CD4-positive, alpha-beta memory T cell (primary cell): ENCODE measurements at regions not wholly inside any gene's neighbourhood (a gene's known extent, or its start where the extent isn't known, plus 50 kb on each side); places are given as distances from the start of the nearest gene placed in this dataset.

ENCODE experiments used
- CTCF ChIA-PET: fragments of 350-600 bp; sonication (Branson Sonifier 250); formaldehyde crosslinking; loops from one replicate; lab custom pipeline; 2021; ENCODE audit warnings: inconsistent platforms; ENCODE audit not compliant: partially characterized antibody; lab: Charles Lee
- POLR2A ChIA-PET: fragments of 350-600 bp; sonication (Branson Sonifier 250); formaldehyde crosslinking; loops from one replicate; lab custom pipeline; 2021; ENCODE audit not compliant: partially characterized antibody; lab: Charles Lee
- DNase-seq, 5 donors: peaks; one replicate each; pipeline versions ENCODE4 v3.0.0 to v3.0.0-alpha.2; 2020 to 2022; ENCODE audit warnings: mixed read lengths in 1 of 5
- H3K27ac ChIP-seq: one replicate; pipeline ENCODE4 v1.7.0; 2013; ENCODE audit warnings: low read depth, low read length
- H3K27me3 ChIP-seq: 2 replicates; pipeline ENCODE4 v1.7.0; 2013; ENCODE audit warnings: mild to moderate bottlenecking, low read length, moderate library complexity; ENCODE audit not compliant: insufficient read depth
- H3K36me3 ChIP-seq: 2 replicates; pipeline ENCODE4 v1.7.0; 2013; ENCODE audit warnings: mild to moderate bottlenecking, low read length, moderate library complexity; ENCODE audit not compliant: insufficient read depth
- H3K4me1 ChIP-seq: 2 replicates; pipeline ENCODE4 v1.7.0; 2013; ENCODE audit warnings: mild to moderate bottlenecking, low read length, moderate library complexity; ENCODE audit not compliant: insufficient read depth
- H3K4me3 ChIP-seq, 2 donors: one replicate each; pipeline ENCODE4 v1.7.0; 2013; ENCODE audit warnings: low read length in 2 of 2, mild to moderate bottlenecking in 1 of 2
- H3K9me3 ChIP-seq, 2 donors: one replicate each; pipeline ENCODE4 v1.7.0; 2013; ENCODE audit warnings: low read length in 2 of 2, control low read depth in 1 of 2; ENCODE audit not compliant: control insufficient read depth in 1 of 2
- H3K27ac Mint-ChIP-seq, 7 donors: one replicate each; pipeline ENCODE4 v1.8.0; 2020 to 2021; ENCODE audit warnings: mixed read lengths in 7 of 7, mild to moderate bottlenecking in 6 of 7, inconsistent platforms in 3 of 7, moderate library complexity in 3 of 7
- H3K27me3 Mint-ChIP-seq, 2 donors: one replicate each; pipeline ENCODE4 v1.8.0; 2020 to 2021; ENCODE audit warnings: mixed read lengths in 2 of 2
- H3K36me3 Mint-ChIP-seq, 2 donors: one replicate each; pipeline ENCODE4 v1.8.0; 2020 to 2021; ENCODE audit warnings: mixed read lengths in 2 of 2, inconsistent platforms in 1 of 2, mild to moderate bottlenecking in 1 of 2
- H3K4me1 Mint-ChIP-seq, 4 donors: one replicate each; pipeline ENCODE4 v1.8.0; 2020 to 2021; ENCODE audit warnings: mixed read lengths in 4 of 4, mild to moderate bottlenecking in 1 of 4
- H3K4me3 Mint-ChIP-seq, 8 donors: one replicate each; pipeline ENCODE4 v1.8.0; 2020 to 2021; ENCODE audit warnings: mixed read lengths in 8 of 8, mild to moderate bottlenecking in 7 of 8, moderate library complexity in 6 of 8, inconsistent platforms in 3 of 8
- H3K9me3 Mint-ChIP-seq, 8 donors: one replicate each; pipeline ENCODE4 v1.8.0; 2020 to 2021; ENCODE audit warnings: mixed read lengths in 8 of 8, mild to moderate bottlenecking in 5 of 8, inconsistent platforms in 3 of 8, moderate library complexity in 1 of 8
- intact Hi-C: fragments of 100-400 bp; cut with micrococcal nuclease; formaldehyde crosslinking; loops from one replicate; pipeline ENCODE4 v1.15.1; 2023

- Mint-ChIP-seq H3K27ac (no peak overlapping the region), H3K27me3 (no peaks in the 10 kb centered on the region), H3K4me3 (no peak overlapping the region), H3K36me3 (no peaks in the 10 kb centered on the region), H3K9me3 (peaks cover 2 to 17% (median 6%) of the 10 kb centered on the region in 8 donors), H3K4me1 (no peaks in the 10 kb centered on the region)
- no peaks in the 10 kb centered on the region for H3K36me3 ChIP-seq
- no peak overlapping the region for H3K4me3 ChIP-seq
- intact Hi-C loops = no loop called here
- H3K9me3 ChIP-seq = peaks cover 0 to 4% of the 10 kb centered on the region in 2 donors
- no peak overlapping the region for H3K27ac ChIP-seq
- ChIA-PET CTCF (no interaction called here), POLR2A (no interaction called here)
- H3K4me1 ChIP-seq = no peaks in the 10 kb centered on the region
- no peaks in the 10 kb centered on the region for H3K27me3 ChIP-seq
- DNase-seq = no peak
Measured at GRCh38 chr12:16449459-16449858, 102.0 kb downstream of the MGST1 start.

- Mint-ChIP-seq H3K36me3 (no peaks in the 10 kb centered on the region), H3K27me3 (no peaks in the 10 kb centered on the region), H3K9me3 (peaks cover 0 to 15% (median 5%) of the 10 kb centered on the region in 8 donors), H3K27ac (no peak overlapping the region), H3K4me3 (no peak overlapping the region), H3K4me1 (no peaks in the 10 kb centered on the region)
- no peak for DNase-seq
- no peak overlapping the region for H3K4me3 ChIP-seq
- ChIA-PET CTCF (no interaction called here), POLR2A (no interaction called here)
- H3K9me3 ChIP-seq = no peaks in the 10 kb centered on the region
- no peaks in the 10 kb centered on the region for H3K36me3 ChIP-seq
- no peaks in the 10 kb centered on the region for H3K27me3 ChIP-seq
- intact Hi-C loops = no loop called here
- H3K27ac ChIP-seq = no peak overlapping the region
- H3K4me1 ChIP-seq = no peaks in the 10 kb centered on the region
Measured at GRCh38 chr12:16453319-16453718, 105.9 kb downstream of the MGST1 start.

- Histone ChIP-seq H3K36me3 (no peaks in the 10 kb centered on the region), H3K4me1 (no peaks in the 10 kb centered on the region), H3K27ac (no peak overlapping the region), H3K4me3 (no peak overlapping the region), H3K9me3 (no peaks in the 10 kb centered on the region), H3K27me3 (no peaks in the 10 kb centered on the region)
- Mint-ChIP-seq H3K4me1 (no peaks in the 10 kb centered on the region), H3K9me3 (peaks cover 0 to 8% (median 5%) of the 10 kb centered on the region in 8 donors), H3K36me3 (no peaks in the 10 kb centered on the region), H3K4me3 (no peak overlapping the region), H3K27ac (no peak overlapping the region), H3K27me3 (no peaks in the 10 kb centered on the region)
- no peak for DNase-seq
- POLR2A ChIA-PET = no interaction called here
- CTCF ChIA-PET = no interaction called here
- intact Hi-C loops = no loop called here
Measured at GRCh38 chr12:16454481-16454880, 107.0 kb downstream of the MGST1 start.

GRCh38 chr12:16458521-16459078 is 111.2 kb downstream of the MGST1 start:
- POLR2A ChIA-PET = interaction anchor here (0.6 kb wide), 1 partner anchor 408 kb away, joined by 3 read pairs; no protein-coding TSS in a partner anchor
- H3K36me3 ChIP-seq = no peaks in the 10 kb centered on the region
- no peaks in the 10 kb centered on the region for H3K4me1 ChIP-seq
- H3K4me1 Mint-ChIP-seq = no peaks in the 10 kb centered on the region
- H3K27ac Mint-ChIP-seq = no peak overlapping the region
- H3K9me3 ChIP-seq = no peaks in the 10 kb centered on the region
- no peak overlapping the region for H3K4me3 ChIP-seq
- no peak overlapping the region for H3K4me3 Mint-ChIP-seq
- no peaks in the 10 kb centered on the region for H3K36me3 Mint-ChIP-seq
- H3K9me3 Mint-ChIP-seq = peaks cover 0 to 7% (median 4%) of the 10 kb centered on the region in 8 donors
- H3K27me3 Mint-ChIP-seq = no peaks in the 10 kb centered on the region
- no peak for DNase-seq
- CTCF ChIA-PET = no interaction called here
- no peaks in the 10 kb centered on the region for H3K27me3 ChIP-seq
- intact Hi-C loops = no loop called here
- H3K27ac ChIP-seq = no peak overlapping the region

- Histone ChIP-seq H3K27me3 (no peaks in the 10 kb centered on the region), H3K9me3 (no peaks in the 10 kb centered on the region), H3K4me1 (no peaks in the 10 kb centered on the region), H3K36me3 (no peaks in the 10 kb centered on the region), H3K27ac (no peak overlapping the region), H3K4me3 (no peak overlapping the region)
- CTCF ChIA-PET = no interaction called here
- H3K27ac Mint-ChIP-seq = no peak overlapping the region
- no peaks in the 10 kb centered on the region for H3K27me3 Mint-ChIP-seq
- no peak overlapping the region for H3K4me3 Mint-ChIP-seq
- no peaks in the 10 kb centered on the region for H3K36me3 Mint-ChIP-seq
- DNase-seq = no peak
- H3K4me1 Mint-ChIP-seq = no peaks in the 10 kb centered on the region
- intact Hi-C loops = no loop called here
- peaks cover 2 to 18% (median 3%) of the 10 kb centered on the region in 8 donors for H3K9me3 Mint-ChIP-seq
- POLR2A ChIA-PET = no interaction called here
Measured at GRCh38 chr12:16467272-16467671, 119.8 kb downstream of the MGST1 start.

GRCh38 chr12:16472631-16473030 is 125.2 kb downstream of the MGST1 start:
- Histone ChIP-seq H3K27me3 (no peaks in the 10 kb centered on the region), H3K9me3 (no peaks in the 10 kb centered on the region), H3K4me1 (no peaks in the 10 kb centered on the region), H3K27ac (no peak overlapping the region), H3K36me3 (no peaks in the 10 kb centered on the region), H3K4me3 (no peak overlapping the region)
- no peak overlapping the region for H3K27ac Mint-ChIP-seq
- intact Hi-C loops = no loop called here
- H3K9me3 Mint-ChIP-seq = peaks cover 0 to 12% (median 3%) of the 10 kb centered on the region in 8 donors
- no peak for DNase-seq
- H3K4me3 Mint-ChIP-seq = no peak overlapping the region
- no peaks in the 10 kb centered on the region for H3K4me1 Mint-ChIP-seq
- no peaks in the 10 kb centered on the region for H3K36me3 Mint-ChIP-seq
- no peaks in the 10 kb centered on the region for H3K27me3 Mint-ChIP-seq
- CTCF ChIA-PET = no interaction called here
- POLR2A ChIA-PET = no interaction called here

GRCh38 chr12:16473610-16474326 is 126.3 kb downstream of the MGST1 start:
- Mint-ChIP-seq H3K36me3 (no peaks in the 10 kb centered on the region), H3K9me3 (peaks cover 0 to 12% (median 3%) of the 10 kb centered on the region in 8 donors), H3K27me3 (no peaks in the 10 kb centered on the region), H3K27ac (no peak overlapping the region), H3K4me3 (no peak overlapping the region), H3K4me1 (no peaks in the 10 kb centered on the region)
- Histone ChIP-seq H3K27ac (no peak overlapping the region), H3K9me3 (no peaks in the 10 kb centered on the region), H3K36me3 (no peaks in the 10 kb centered on the region), H3K27me3 (no peaks in the 10 kb centered on the region), H3K4me3 (no peak overlapping the region), H3K4me1 (no peaks in the 10 kb centered on the region)
- CTCF ChIA-PET = no interaction called here
- intact Hi-C loops = no loop called here
- POLR2A ChIA-PET = no interaction called here
- no peak for DNase-seq
